Endothelial cell of umbilical vein (primary cell): ENCODE measurements at regions not wholly inside any gene's neighbourhood (a gene's known extent, or its start where the extent isn't known, plus 50 kb on each side); places are given as distances from the start of the nearest gene placed in this dataset.

Experiments used
- BruUV-seq: library from RNA; stranded (reverse); fragments of 400-500 nt; replicated peaks from 2 replicates; lab custom pipeline; 2021; lab: Mats Ljungman, UMichigan
- CTCF ChIA-PET: fragments of 300-600, 350-600 bp; sonication (Branson Sonifier 250); formaldehyde crosslinking; loops from one replicate; lab custom pipeline; 2021; ENCODE audit warnings: antibody characterized with exemption, inconsistent platforms; lab: Charles Lee
- POLR2A ChIA-PET: fragments of 300-600, 350-600 bp; sonication (Branson Sonifier 250); formaldehyde crosslinking; loops from one replicate; lab custom pipeline; 2021; ENCODE audit warnings: antibody characterized with exemption, inconsistent platforms; lab: Charles Lee
- DNase-seq: peaks from one replicate; pipeline ENCODE4 v3.0.0-alpha.2; 2011; ENCODE audit warnings: low read depth, low spot score
- FAIRE-seq: peaks from 2 replicates; lab custom pipeline; 2011; peaks lifted over from hg19 to GRCh38; lab: Jason Lieb, UNC
- H2AFZ ChIP-seq: 2 replicates; pipeline ENCODE4 v1.6.0; 2012; ENCODE audit warnings: low read depth, low read length, control low read depth, inconsistent platforms
- H3K27ac ChIP-seq: 2 replicates; pipeline ENCODE4 v1.5.1; 2011; ENCODE audit warnings: low read depth, mild to moderate bottlenecking, control low read depth, low read length, moderate library complexity; ENCODE audit not compliant: insufficient read depth
- H3K27me3 ChIP-seq, 2 experiments: 2 replicates each; pipeline versions ENCODE4 v1.6.0 to v1.6.1; 2011; ENCODE audit warnings: low read length in 2 of 2, mixed read lengths in 1 of 2; ENCODE audit not compliant: control insufficient read depth in 2 of 2, insufficient read depth in 2 of 2
- H3K36me3 ChIP-seq, 2 experiments: 2 replicates in 1 of 2; 3 replicates in 1 of 2; pipeline ENCODE4 v1.5.1; 2011; ENCODE audit warnings: low read length in 2 of 2, mild to moderate bottlenecking in 1 of 2, moderate library complexity in 1 of 2; ENCODE audit not compliant: control insufficient read depth in 2 of 2, insufficient read depth in 2 of 2; ENCODE audit errors: extremely low read depth in 1 of 2
- H3K4me1 ChIP-seq: 3 replicates; pipeline ENCODE4 v1.5.1; 2011; ENCODE audit warnings: mild to moderate bottlenecking, low read length; ENCODE audit not compliant: control insufficient read depth, insufficient read depth; ENCODE audit errors: extremely low read depth
- H3K4me2 ChIP-seq: 2 replicates; pipeline ENCODE4 v1.6.1; 2011; ENCODE audit warnings: low read length, control low read depth, mixed read lengths; ENCODE audit not compliant: insufficient read depth
- H3K4me3 ChIP-seq, 3 experiments: fragments of 200-600 bp in 1 of 3; sonication (generic), shearing (Covaris generic) in 1 of 3; replicated peaks in 1 of 3; 2 replicates each; pipeline ENCODE4 v1.5.1; 2011 to 2016; ENCODE audit warnings: control low read depth in 3 of 3, low read length in 3 of 3, mild to moderate bottlenecking in 2 of 3, inconsistent platforms in 1 of 3, low read depth in 1 of 3, moderate library complexity in 1 of 3; ENCODE audit not compliant: insufficient read depth in 1 of 3
- H3K79me2 ChIP-seq: 2 replicates; pipeline ENCODE4 v1.6.0; 2012; ENCODE audit warnings: low read length, inconsistent platforms; ENCODE audit not compliant: control insufficient read depth, insufficient read depth
- H3K9ac ChIP-seq: replicated peaks from 2 replicates; pipeline ENCODE3; 2011; ENCODE audit warnings: low read length, control low read depth; ENCODE audit not compliant: insufficient read depth; ENCODE audit errors: extremely low read depth
- H3K9me1 ChIP-seq: replicated peaks from 3 replicates; pipeline ENCODE4 v1.6.0; 2011; ENCODE audit warnings: mild to moderate bottlenecking, low read length; ENCODE audit not compliant: control insufficient read depth, insufficient read depth; ENCODE audit errors: extremely low read depth
- H3K9me3 ChIP-seq: replicated peaks from 2 replicates; pipeline ENCODE4 v1.5.1; 2012; ENCODE audit warnings: low read length, inconsistent platforms; ENCODE audit not compliant: control insufficient read depth, insufficient read depth
- H4K20me1 ChIP-seq: replicated peaks from 2 replicates; pipeline ENCODE3; 2011; ENCODE audit warnings: mild to moderate bottlenecking, low read length; ENCODE audit not compliant: control insufficient read depth, insufficient read depth; ENCODE audit errors: extremely low read depth
- CTCF ChIP-seq, 2 donors: IDR thresholded peaks; 1 replicate in 1 of 2; 2 replicates in 1 of 2; pipeline ENCODE4 v1.5.1; 2011; ENCODE audit warnings: low read length in 2 of 2, mild to moderate bottlenecking in 2 of 2, moderate library complexity in 2 of 2, control low read depth in 1 of 2, inconsistent platforms in 1 of 2, low read depth in 1 of 2; ENCODE audit not compliant: insufficient read depth in 1 of 2; ENCODE audit errors: extremely low read depth in 1 of 2
- EZH2 ChIP-seq: IDR thresholded peaks from 2 replicates; pipeline ENCODE4 v1.6.1; 2012; ENCODE audit warnings: borderline replicate concordance, low read depth, mild to moderate bottlenecking, moderate library complexity, low read length, inconsistent platforms; ENCODE audit not compliant: severe bottlenecking
- GATA2 ChIP-seq: IDR thresholded peaks from 2 replicates; pipeline ENCODE4 v1.7.0; 2011; ENCODE audit warnings: low read depth, mild to moderate bottlenecking, moderate library complexity, mixed read lengths, low read length; ENCODE audit not compliant: insufficient read length, insufficient read depth
- MAX ChIP-seq: IDR thresholded peaks from 2 replicates; pipeline ENCODE4 v1.6.1; 2011; ENCODE audit not compliant: insufficient read depth, insufficient read length
- POLR2A ChIP-seq: IDR thresholded peaks from 2 replicates; pipeline ENCODE4 v1.6.1; 2012; ENCODE audit warnings: low read depth, mild to moderate bottlenecking, control low read depth, low read length
- dilution Hi-C: fragments of 300-500 bp; cut with MboI; formaldehyde crosslinking; loops from one replicate; pipeline ENCODE4 v1.15.0; 2019; ENCODE audit warnings: low sequenced_read_pairs; ENCODE audit not compliant: extremely low pct_ligation_motif_present
- intact Hi-C: fragments of 100-400 bp; cut with micrococcal nuclease; formaldehyde crosslinking; loops from one replicate; pipeline ENCODE4 v1.10.0; 2022

- no peaks in the 10 kb centered on the region for H4K20me1 ChIP-seq
- FAIRE-seq (no peak), DNase-seq (no peak)
- no TSS peak for BruUV-seq
- CTCF ChIA-PET = no interaction called here
- H2AFZ ChIP-seq = no peak overlapping the region
- no peaks in the 10 kb centered on the region for H3K36me3 ChIP-seq
- H3K9ac ChIP-seq = no peak overlapping the region
- no peaks in the 10 kb centered on the region for H3K79me2 ChIP-seq
- dilution Hi-C loops (no loop called here), intact Hi-C loops (no loop called here)
- H3K9me1 ChIP-seq = no peaks in the 10 kb centered on the region
- no peak overlapping the region for H3K4me2 ChIP-seq
- H3K27me3 ChIP-seq = no peaks in the 10 kb centered on the region
- H3K4me1 ChIP-seq = no peaks in the 10 kb centered on the region
- no peak overlapping the region for H3K4me3 ChIP-seq
- POLR2A ChIA-PET = no interaction called here
- TF ChIP-seq EZH2 = no peak
- no peak overlapping the region for H3K27ac ChIP-seq
- no peaks in the 10 kb centered on the region for H3K9me3 ChIP-seq
Measured at GRCh38 chr14:95817271-95817670, 59.4 kb upstream of the TUNAR start.

DNA sequence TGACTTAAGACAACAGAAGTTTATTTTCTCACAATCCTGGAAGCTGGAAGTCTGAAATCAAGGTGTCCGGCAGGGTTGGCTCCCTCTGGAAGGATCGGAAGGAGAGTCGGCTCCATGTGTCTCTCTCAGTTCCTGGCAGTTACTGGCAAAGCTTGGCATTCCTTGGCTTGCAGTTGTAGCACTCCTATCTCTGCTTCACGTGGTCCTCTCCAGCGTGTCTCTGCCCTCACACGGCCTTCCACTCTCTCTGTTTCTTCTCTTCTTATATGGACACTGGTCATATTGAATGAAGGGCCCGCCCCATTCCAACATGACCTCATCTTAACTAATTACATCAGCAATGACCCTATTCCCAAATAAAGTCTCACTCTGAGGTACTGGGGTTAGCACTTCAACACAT lies 60.1 kb upstream of the TUNAR start:
- dilution Hi-C loops (no loop called here), intact Hi-C loops (no loop called here)
- no peak overlapping the region for H3K9ac ChIP-seq
- BruUV-seq = no TSS peak
- H3K9me3 ChIP-seq = no peaks in the 10 kb centered on the region
- H4K20me1 ChIP-seq = no peaks in the 10 kb centered on the region
- POLR2A ChIA-PET = no interaction called here
- no peak overlapping the region for H3K4me2 ChIP-seq
- no peak for DNase-seq
- H2AFZ ChIP-seq = no peak overlapping the region
- no peaks in the 10 kb centered on the region for H3K27me3 ChIP-seq
- H3K79me2 ChIP-seq = no peaks in the 10 kb centered on the region
- no peak overlapping the region for H3K27ac ChIP-seq
- H3K9me1 ChIP-seq = no peaks in the 10 kb centered on the region
- H3K4me1 ChIP-seq = no peaks in the 10 kb centered on the region
- H3K4me3 ChIP-seq = no peak overlapping the region
- CTCF ChIA-PET = no interaction called here
- TF ChIP-seq GATA2 (no peak), MAX (no peak), EZH2 (no peak), CTCF (IDR thresholded peaks at IDR 0.05; ENCODE audit: extremely low read depth in 1 of 2, insufficient read depth in 1 of 2, low read depth in 1 of 2, low read length in 2 of 2) (no peak), POLR2A (no peak)
- H3K36me3 ChIP-seq = no peaks in the 10 kb centered on the region
- FAIRE-seq = no peak
